GM18507 (cell line): ENCODE measurements at regions not wholly inside any gene's neighbourhood (a gene's known extent, or its start where the extent isn't known, plus 50 kb on each side); places are given as distances from the start of the nearest gene placed in this dataset.
"Not testable (repeated sequence)": the region's sequence is repeated elsewhere in the genome, so short reads cannot be mapped to it uniquely, and the experiment has no call there.

ENCODE experiments used
- DNase-seq: peaks from one replicate; pipeline ENCODE4 v3.0.0; 2011; ENCODE audit warnings: low read depth; ENCODE audit not compliant: insufficient read length; ENCODE audit errors: extremely low spot score
- FAIRE-seq: peaks from 2 replicates; lab custom pipeline; 2011; peaks lifted over from hg19 to GRCh38; lab: Jason Lieb, UNC

GRCh38 chr13:62193919-62194318 lies 778.3 kb upstream of the PCDH20 start:
- no peak for FAIRE-seq
- DNase-seq, result no peak

- no peak for DNase-seq
- FAIRE-seq, result no peak
These were observed 770.1 kb upstream of the PCDH20 start for GRCh38 chr13:62185631-62186255.

- no peak for FAIRE-seq
- DNase-seq, result no peak
These were observed 760.4 kb upstream of the PCDH20 start for GRCh38 chr13:62176051-62176450.

GRCh38 chr13:62173958-62174357 lies 758.3 kb upstream of the PCDH20 start:
- FAIRE-seq, result no peak
- no peak for DNase-seq

GRCh38 chr13:62171697-62172096 lies 756.0 kb upstream of the PCDH20 start:
- DNase-seq (no peak), FAIRE-seq (no peak)

- DNase-seq, result no peak
These were observed 753.2 kb upstream of the PCDH20 start for GRCh38 chr13:62168891-62169290.

GRCh38 chr13:62167650-62168172 lies 752.1 kb upstream of the PCDH20 start:
- DNase-seq (no peak), FAIRE-seq (no peak)

More at GRCh38 chr13:62168891-62169290, 753.2 kb upstream of the PCDH20 start:
- FAIRE-seq, result no peak

- FAIRE-seq (no peak), DNase-seq (no peak)
These were observed 747.2 kb upstream of the PCDH20 start for GRCh38 chr13:62162860-62163259.

GRCh38 chr13:62158520-62158919 lies 742.9 kb upstream of the PCDH20 start:
- no peak for DNase-seq
- FAIRE-seq, result no peak

- FAIRE-seq, DNase-seq: not testable (repeated sequence)
These were observed 736.1 kb upstream of the PCDH20 start for GRCh38 chr13:62151724-62152123.

GRCh38 chr13:62142048-62142447 lies 726.4 kb upstream of the PCDH20 start:
- DNase-seq (no peak), FAIRE-seq (no peak)

GRCh38 chr13:62139597-62139996 lies 723.9 kb upstream of the PCDH20 start:
- DNase-seq, result no peak
- FAIRE-seq, result no peak

GRCh38 chr13:62137629-62138405 lies 722.2 kb upstream of the PCDH20 start:
- no peak for FAIRE-seq

GRCh38 chr13:62131604-62132003 lies 716.0 kb upstream of the PCDH20 start:
- FAIRE-seq, result no peak
- DNase-seq, result no peak

More at GRCh38 chr13:62137629-62138405, 722.2 kb upstream of the PCDH20 start:
- no peak for DNase-seq

GRCh38 chr13:62130062-62130970 lies 714.7 kb upstream of the PCDH20 start:
- no peak for DNase-seq
- no peak for FAIRE-seq

GRCh38 chr13:62129000-62129551 lies 713.4 kb upstream of the PCDH20 start:
- no peak for DNase-seq
- FAIRE-seq, result no peak

GRCh38 chr13:62126400-62126799 lies 710.8 kb upstream of the PCDH20 start:
- DNase-seq (no peak), FAIRE-seq (no peak)

- DNase-seq (no peak), FAIRE-seq (no peak)
These were observed 709.8 kb upstream of the PCDH20 start for GRCh38 chr13:62125451-62125850.

- FAIRE-seq (no peak), DNase-seq (no peak)
These were observed 707.8 kb upstream of the PCDH20 start for GRCh38 chr13:62123409-62123808.

GRCh38 chr13:62122434-62122833 lies 706.8 kb upstream of the PCDH20 start:
- no peak for FAIRE-seq

More at GRCh38 chr13:62122434-62122833, 706.8 kb upstream of the PCDH20 start:
- no peak for DNase-seq
